OCI-LY1 (cell line): ENCODE measurements at regions not wholly inside any gene's neighbourhood (a gene's known extent, or its start where the extent isn't known, plus 50 kb on each side); places are given as distances from the start of the nearest gene placed in this dataset.
"Not testable (repeated sequence)": the region's sequence is repeated elsewhere in the genome, so short reads cannot be mapped to it uniquely, and the experiment has no call there.

Experiments used
- H2AFZ ChIP-seq: fragments of 200-600 bp; sonication (generic), shearing (Covaris generic); 2 replicates; pipeline ENCODE4 v1.6.0; 2014; ENCODE audit warnings: antibody characterized with exemption, mild to moderate bottlenecking, low read length
- H3F3A ChIP-seq: fragments of 200-600 bp; sonication (generic), shearing (Covaris generic); 2 replicates; pipeline ENCODE4 v1.6.0; 2014; ENCODE audit warnings: mild to moderate bottlenecking, antibody characterized with exemption, low read length, moderate library complexity; ENCODE audit not compliant: insufficient read depth
- H3K27ac ChIP-seq: fragments of 200-600 bp; sonication (generic); 2 replicates; pipeline ENCODE4 v1.5.1; 2014; ENCODE audit warnings: low read length, mixed run types, mild to moderate bottlenecking, low read depth; ENCODE audit not compliant: poor library complexity, severe bottlenecking
- H3K27me3 ChIP-seq: fragments of 200-600 bp; sonication (generic); 2 replicates; pipeline ENCODE4 v1.6.0; 2014; ENCODE audit warnings: antibody characterized with exemption, mild to moderate bottlenecking, low read length, moderate library complexity; ENCODE audit not compliant: insufficient read depth
- H3K36me3 ChIP-seq: fragments of 200-600 bp; sonication (generic); 2 replicates; pipeline ENCODE4 v1.6.1; 2014; ENCODE audit warnings: mild to moderate bottlenecking, antibody characterized with exemption, low read length, moderate library complexity, mixed read lengths; ENCODE audit not compliant: insufficient read depth
- H3K4me1 ChIP-seq: fragments of 200-600 bp; sonication (generic); 2 replicates; pipeline ENCODE4 v1.5.1; 2014; ENCODE audit warnings: mild to moderate bottlenecking, low read length, moderate library complexity; ENCODE audit not compliant: insufficient read depth, severe bottlenecking
- H3K4me2 ChIP-seq: fragments of 200-600 bp; sonication (generic), shearing (Covaris generic); 2 replicates; pipeline ENCODE4 v1.6.1; 2014; ENCODE audit warnings: low read length
- H3K4me3 ChIP-seq: fragments of 200-600 bp; sonication (generic); 2 replicates; pipeline ENCODE4 v1.5.1; 2014; ENCODE audit warnings: low read length, low read depth, mild to moderate bottlenecking, mixed read lengths; ENCODE audit not compliant: poor library complexity, severe bottlenecking
- H3K79me2 ChIP-seq: fragments of 200-600 bp; shearing (Covaris generic); 2 replicates; pipeline ENCODE4 v1.6.1; 2016; ENCODE audit warnings: mixed run types, low read length, mixed read lengths; ENCODE audit not compliant: insufficient read depth
- H3K9ac ChIP-seq: fragments of 200-600 bp; sonication (generic), shearing (Covaris generic); 2 replicates; pipeline ENCODE4 v1.6.1; 2014; ENCODE audit warnings: mild to moderate bottlenecking, low read length, mixed read lengths
- H3K9me2 ChIP-seq: fragments of 200-600 bp; sonication (generic), shearing (Covaris generic); 2 replicates; pipeline ENCODE4 v1.6.1; 2014; ENCODE audit warnings: low read depth, mild to moderate bottlenecking, low read length, mixed read lengths
- H3K9me3 ChIP-seq: fragments of 200-600 bp; shearing (Covaris generic); 2 replicates; pipeline ENCODE4 v1.6.1; 2014; ENCODE audit warnings: low read length, mixed read lengths
- H4K20me1 ChIP-seq: fragments of 200-600 bp; sonication (generic), shearing (Covaris generic); 2 replicates; pipeline ENCODE4 v1.6.0; 2016; ENCODE audit warnings: mild to moderate bottlenecking, low read length; ENCODE audit not compliant: insufficient read depth
- EZH2 ChIP-seq: fragments of 200-600 bp; sonication (generic), shearing (Covaris generic); IDR thresholded peaks from 2 replicates; pipeline ENCODE4 v1.8.0; 2017; ENCODE audit warnings: borderline replicate concordance, mixed run types, mild to moderate bottlenecking, antibody characterized with exemption, low read length, moderate library complexity, mixed read lengths
- TF ChIP-seq, protein P1 (sequence below): fragments of 200-600 bp; sonication (generic), shearing (Covaris generic); IDR thresholded peaks from 2 replicates; pipeline ENCODE4 v1.5.1; 2017; ENCODE audit warnings: mild to moderate bottlenecking, antibody characterized with exemption, low read length, moderate library complexity, mixed read lengths

DNA sequence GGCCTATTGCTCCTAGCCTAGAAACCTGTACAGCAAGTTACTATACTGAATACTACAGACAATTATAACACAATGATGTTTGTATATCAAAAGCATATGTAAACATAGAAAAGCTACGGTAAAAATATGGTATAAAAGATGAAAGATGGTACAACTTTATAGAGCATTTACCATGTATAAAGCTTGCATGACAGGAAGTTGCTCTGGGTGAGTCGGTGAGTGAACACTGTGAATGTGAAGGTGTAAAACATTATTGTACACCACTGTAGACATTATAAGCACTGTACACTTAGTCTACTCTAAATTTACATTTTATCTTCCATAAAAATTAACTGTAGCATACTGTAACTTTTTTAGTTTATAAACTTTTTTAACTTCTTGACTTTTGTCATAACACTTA, 674.3 kb upstream of the ZWINT start:
- Histone ChIP-seq H2AFZ (no peak overlapping the region), H3F3A (no peaks in the 10 kb centered on the region), H3K4me1 (no peaks in the 10 kb centered on the region), H3K36me3 (no peaks in the 10 kb centered on the region), H3K79me2 (no peaks in the 10 kb centered on the region), H3K4me3 (no peak overlapping the region), H3K27me3 (no peaks in the 10 kb centered on the region), H3K9ac (no peak overlapping the region), H3K9me2 (no peaks in the 10 kb centered on the region), H3K27ac (no peak overlapping the region), H3K4me2 (no peak overlapping the region), H4K20me1 (no peaks in the 10 kb centered on the region), H3K9me3 (no peaks in the 10 kb centered on the region)
- TF ChIP-seq EZH2: no peak
- TF ChIP-seq, protein P1, sequence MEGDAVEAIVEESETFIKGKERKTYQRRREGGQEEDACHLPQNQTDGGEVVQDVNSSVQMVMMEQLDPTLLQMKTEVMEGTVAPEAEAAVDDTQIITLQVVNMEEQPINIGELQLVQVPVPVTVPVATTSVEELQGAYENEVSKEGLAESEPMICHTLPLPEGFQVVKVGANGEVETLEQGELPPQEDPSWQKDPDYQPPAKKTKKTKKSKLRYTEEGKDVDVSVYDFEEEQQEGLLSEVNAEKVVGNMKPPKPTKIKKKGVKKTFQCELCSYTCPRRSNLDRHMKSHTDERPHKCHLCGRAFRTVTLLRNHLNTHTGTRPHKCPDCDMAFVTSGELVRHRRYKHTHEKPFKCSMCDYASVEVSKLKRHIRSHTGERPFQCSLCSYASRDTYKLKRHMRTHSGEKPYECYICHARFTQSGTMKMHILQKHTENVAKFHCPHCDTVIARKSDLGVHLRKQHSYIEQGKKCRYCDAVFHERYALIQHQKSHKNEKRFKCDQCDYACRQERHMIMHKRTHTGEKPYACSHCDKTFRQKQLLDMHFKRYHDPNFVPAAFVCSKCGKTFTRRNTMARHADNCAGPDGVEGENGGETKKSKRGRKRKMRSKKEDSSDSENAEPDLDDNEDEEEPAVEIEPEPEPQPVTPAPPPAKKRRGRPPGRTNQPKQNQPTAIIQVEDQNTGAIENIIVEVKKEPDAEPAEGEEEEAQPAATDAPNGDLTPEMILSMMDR: no peak

- H2AFZ ChIP-seq, H3K9ac ChIP-seq, H3K4me3 ChIP-seq, H3F3A ChIP-seq, H3K27me3 ChIP-seq, H3K4me1 ChIP-seq, H3K79me2 ChIP-seq, H3K27ac ChIP-seq, H4K20me1 ChIP-seq, H3K36me3 ChIP-seq, H3K9me2 ChIP-seq, H3K9me3 ChIP-seq, H3K4me2 ChIP-seq: not testable (repeated sequence)
- TF ChIP-seq, protein P1: peak; percentile 32; the same call in 1 of the 2 replicates
Measured at GRCh38 chr10:57032301-57032700, 671.2 kb upstream of the ZWINT start.

GRCh38 chr10:57031346-57031745, 670.3 kb upstream of the ZWINT start:
- TF ChIP-seq, protein P1: no peak
- TF ChIP-seq EZH2: no peak
- Histone ChIP-seq H3K79me2 (no peaks in the 10 kb centered on the region), H2AFZ (no peak overlapping the region), H3K4me1 (no peaks in the 10 kb centered on the region), H3K27ac (no peak overlapping the region), H4K20me1 (no peaks in the 10 kb centered on the region), H3K9ac (no peak overlapping the region), H3K36me3 (no peaks in the 10 kb centered on the region), H3K9me2 (no peaks in the 10 kb centered on the region), H3K4me2 (no peak overlapping the region), H3K27me3 (no peaks in the 10 kb centered on the region), H3K4me3 (no peak overlapping the region), H3F3A (no peaks in the 10 kb centered on the region), H3K9me3 (no peaks in the 10 kb centered on the region)
